NT2/D1 (cell line): ENCODE measurements at regions not wholly inside any gene's neighbourhood (a gene's known extent, or its start where the extent isn't known, plus 50 kb on each side); places are given as distances from the start of the nearest gene placed in this dataset.

Experiments
- SUZ12 ChIP-seq: IDR thresholded peaks from 2 replicates; pipeline ENCODE4 v1.6.1; 2011; ENCODE audit not compliant: insufficient read length, insufficient read depth; ENCODE audit errors: extremely low read depth
- YY1 ChIP-seq: IDR thresholded peaks from 2 replicates; pipeline ENCODE4 v1.6.1; 2011; ENCODE audit not compliant: insufficient read length, insufficient read depth

- TF ChIP-seq SUZ12 (no peak), YY1 (no peak)
These were observed 729.4 kb upstream of the SGCG start for GRCh38 chr13:22451327-22451741.
